ENCODE measurements at regions not wholly inside any gene's neighbourhood (a gene's known extent, or its start where the extent isn't known, plus 50 kb on each side); places are given as distances from the start of the nearest gene placed in this dataset.

GRCh38 chr14:100980823-100981222, 77.3 kb upstream of the RTL1 start:
- peak overlapping the region; percentile 99 for H3K27ac Mint-ChIP-seq (ENCODE audit: unreplicated experiment)
- H3K4me1 ChIP-seq (ENCODE audit: insufficient read depth, low read length): peaks cover 31% of the 10 kb centered on the region

GRCh38 chr14:100981809-100982208, 78.3 kb upstream of the RTL1 start:
- TF ChIP-seq CTCF (IDR thresholded peaks at IDR 0.05; ENCODE audit: insufficient read depth, low read depth, low read length) (no peak), EZH2 (IDR thresholded peaks at IDR 0.05; ENCODE audit: insufficient read depth, low read length) (no peak)
- H3K27me3 ChIP-seq (ENCODE audit: insufficient read depth, low read length): no peaks in the 10 kb centered on the region
- no peak overlapping the region for H3K4me3 Mint-ChIP-seq (ENCODE audit: unreplicated experiment)
- no peaks in the 10 kb centered on the region for H3K27me3 Mint-ChIP-seq (ENCODE audit: low read depth, unreplicated experiment)
- H3K9me3 ChIP-seq (ENCODE audit: insufficient read depth, low read depth, low read length): no peaks in the 10 kb centered on the region
- peaks cover 27% of the 10 kb centered on the region for H3K36me3 ChIP-seq (ENCODE audit: insufficient read depth, low read length)
- no peaks in the 10 kb centered on the region for H3K9me3 Mint-ChIP-seq (ENCODE audit: unreplicated experiment)
- peak overlapping the region; percentile 99 for H3K27ac Mint-ChIP-seq (ENCODE audit: unreplicated experiment)
- peaks cover 5% of the 10 kb centered on the region for H4K20me1 ChIP-seq (ENCODE audit: insufficient read depth, low read length)
- no peak overlapping the region for H2AFZ ChIP-seq (ENCODE audit: low read depth, low read length)
- H3K36me3 Mint-ChIP-seq (ENCODE audit: low read depth, unreplicated experiment): no peaks in the 10 kb centered on the region
- peak overlapping the region; percentile 56 for H3K9ac ChIP-seq (ENCODE audit: low read length)
- peak; percentile 5 for FAIRE-seq
- no peak overlapping the region for H3K4me3 ChIP-seq (ENCODE audit: insufficient read depth, low read depth, low read length)
- peak overlapping the region; percentile 58 for H3K4me2 ChIP-seq (ENCODE audit: low read length)
- H3K4me1 ChIP-seq (ENCODE audit: insufficient read depth, low read length): peaks cover 36% of the 10 kb centered on the region
- H3K4me1 Mint-ChIP-seq (ENCODE audit: low read depth, unreplicated experiment): peaks cover 49% of the 10 kb centered on the region
- peak; percentile 75 for DNase-seq (ENCODE audit: low read depth)
- peak overlapping the region; percentile 78 for H3K27ac ChIP-seq (ENCODE audit: low read depth, low read length)
- H3K79me2 ChIP-seq (ENCODE audit: insufficient read depth, low read length): no peaks in the 10 kb centered on the region

More at GRCh38 chr14:100980823-100981222, 77.3 kb upstream of the RTL1 start:
- Histone ChIP-seq H3K9me3 (ENCODE audit: insufficient read depth, low read depth, low read length) (no peaks in the 10 kb centered on the region), H4K20me1 (ENCODE audit: insufficient read depth, low read length) (peaks cover 5% of the 10 kb centered on the region), H3K79me2 (ENCODE audit: insufficient read depth, low read length) (no peaks in the 10 kb centered on the region), H3K36me3 (ENCODE audit: insufficient read depth, low read length) (peaks cover 19% of the 10 kb centered on the region), H2AFZ (ENCODE audit: low read depth, low read length) (no peak overlapping the region), H3K27me3 (ENCODE audit: insufficient read depth, low read length) (no peaks in the 10 kb centered on the region), H3K4me3 (ENCODE audit: insufficient read depth, low read depth, low read length) (no peak overlapping the region), H3K9ac (ENCODE audit: low read length) (no peak overlapping the region), H3K4me2 (ENCODE audit: low read length) (peak overlapping the region; percentile 10), H3K27ac (ENCODE audit: low read depth, low read length) (peak overlapping the region; percentile 78)
- FAIRE-seq (no peak), DNase-seq (ENCODE audit: low read depth) (no peak)
- Mint-ChIP-seq H3K36me3 (ENCODE audit: low read depth, unreplicated experiment) (no peaks in the 10 kb centered on the region), H3K27me3 (ENCODE audit: low read depth, unreplicated experiment) (no peaks in the 10 kb centered on the region), H3K9me3 (ENCODE audit: unreplicated experiment) (no peaks in the 10 kb centered on the region), H3K4me3 (ENCODE audit: unreplicated experiment) (no peak overlapping the region), H3K4me1 (ENCODE audit: low read depth, unreplicated experiment) (peaks cover 48% of the 10 kb centered on the region)
- TF ChIP-seq CTCF (IDR thresholded peaks at IDR 0.05; ENCODE audit: insufficient read depth, low read depth, low read length) (no peak), EZH2 (IDR thresholded peaks at IDR 0.05; ENCODE audit: insufficient read depth, low read length) (no peak)

DNA sequence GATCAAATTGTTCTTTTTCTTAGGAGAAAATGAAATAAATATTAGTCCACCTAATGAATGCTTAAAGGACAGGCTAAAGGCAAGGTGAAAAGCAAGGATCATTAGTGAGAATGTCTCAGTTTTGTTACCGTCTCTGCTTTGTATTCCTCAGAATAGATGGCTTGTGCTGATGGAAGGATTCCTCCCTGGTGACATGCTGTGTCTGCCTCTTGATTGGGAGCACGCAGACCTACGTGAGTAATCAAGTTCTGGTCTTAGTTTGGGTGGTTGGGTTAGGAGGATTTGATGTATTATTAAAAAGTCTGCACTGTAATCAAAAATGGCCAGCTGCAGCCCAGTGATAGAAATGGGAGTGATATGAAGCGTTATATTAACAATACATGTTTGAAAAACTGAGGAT, 78.8 kb upstream of the RTL1 start:
- no peaks in the 10 kb centered on the region for H3K79me2 ChIP-seq (ENCODE audit: insufficient read depth, low read length)
- FAIRE-seq: peak; percentile 26
- Mint-ChIP-seq H3K36me3 (ENCODE audit: low read depth, unreplicated experiment) (no peaks in the 10 kb centered on the region), H3K27me3 (ENCODE audit: low read depth, unreplicated experiment) (no peaks in the 10 kb centered on the region), H3K4me1 (ENCODE audit: low read depth, unreplicated experiment) (peaks cover 53% of the 10 kb centered on the region), H3K9me3 (ENCODE audit: unreplicated experiment) (no peaks in the 10 kb centered on the region), H3K27ac (ENCODE audit: unreplicated experiment) (peak overlapping the region; percentile 99), H3K4me3 (ENCODE audit: unreplicated experiment) (peak overlapping the region; percentile 18)
- peaks cover 5% of the 10 kb centered on the region for H4K20me1 ChIP-seq (ENCODE audit: insufficient read depth, low read length)
- no peaks in the 10 kb centered on the region for H3K9me3 ChIP-seq (ENCODE audit: insufficient read depth, low read depth, low read length)
- H3K4me1 ChIP-seq (ENCODE audit: insufficient read depth, low read length): peaks cover 37% of the 10 kb centered on the region
- peaks cover 29% of the 10 kb centered on the region for H3K36me3 ChIP-seq (ENCODE audit: insufficient read depth, low read length)
- TF ChIP-seq CTCF (IDR thresholded peaks at IDR 0.05; ENCODE audit: insufficient read depth, low read depth, low read length): no peak
- TF ChIP-seq EZH2 (IDR thresholded peaks at IDR 0.05; ENCODE audit: insufficient read depth, low read length): no peak
- H3K4me3 ChIP-seq (ENCODE audit: insufficient read depth, low read depth, low read length): no peak overlapping the region
- H3K4me2 ChIP-seq (ENCODE audit: low read length): peak overlapping the region; percentile 58
- H3K27ac ChIP-seq (ENCODE audit: low read depth, low read length): peak overlapping the region; percentile 78
- H3K9ac ChIP-seq (ENCODE audit: low read length): peak overlapping the region; percentile 56
- H2AFZ ChIP-seq (ENCODE audit: low read depth, low read length): no peak overlapping the region
- DNase-seq (ENCODE audit: low read depth): no peak
- no peaks in the 10 kb centered on the region for H3K27me3 ChIP-seq (ENCODE audit: insufficient read depth, low read length)

Data from astrocyte (in vitro differentiated cells and primary cell).